T-cell (primary cell): ENCODE measurements at regions not wholly inside any gene's neighbourhood (a gene's known extent, or its start where the extent isn't known, plus 50 kb on each side); places are given as distances from the start of the nearest gene placed in this dataset.

ENCODE experiments used
- ATAC-seq, 4 experiments: fragments of 200-7000 bp in 3 of 4; fragments of 150-1000 bp in 1 of 4; cut with Tn5 transposase; replicated peaks in 1 of 4; 1 replicate in 3 of 4; 2 replicates in 1 of 4; pipeline ENCODE4 v1.10.0; 2021; ENCODE audit warnings: moderate library complexity in 3 of 4, mild to moderate bottlenecking in 2 of 4, moderate number of reproducible peaks in 1 of 4
- CTCF ChIA-PET, 2 donors: fragments of 300-600 bp; sonication (Branson Sonifier 250); formaldehyde crosslinking; loops; one replicate each; lab custom pipeline; 2022; ENCODE audit warnings: antibody characterized with exemption in 2 of 2; lab: Charles Lee
- POLR2A ChIA-PET, 2 donors: fragments of 300-600 bp; sonication (Branson Sonifier 250); formaldehyde crosslinking; loops; one replicate each; lab custom pipeline; 2022; ENCODE audit warnings: antibody characterized with exemption in 2 of 2; lab: Charles Lee
- DNase-seq, 35 experiments: peaks; one replicate each; pipeline versions ENCODE4 v3.0.0 to v3.0.0-alpha.2; 2013 to 2023
- H3K27ac ChIP-seq: one replicate; pipeline ENCODE4 v1.5.1; 2013; ENCODE audit warnings: low read length
- H3K27me3 ChIP-seq, 2 experiments: replicated peaks in 1 of 2; 1 replicate in 1 of 2; 2 replicates in 1 of 2; pipeline versions ENCODE4 v1.6.1 to v1.7.0; 2013; ENCODE audit warnings: low read length in 1 of 2, mixed read lengths in 1 of 2; ENCODE audit not compliant: control insufficient read depth in 2 of 2, insufficient read depth in 2 of 2; ENCODE audit errors: extremely low read depth in 1 of 2
- H3K36me3 ChIP-seq, 2 donors: 1 replicate in 1 of 2; 2 replicates in 1 of 2; pipeline versions ENCODE4 v1.6.1 to v1.7.0; 2013; ENCODE audit warnings: low read length in 1 of 2; ENCODE audit not compliant: control insufficient read depth in 2 of 2, insufficient read depth in 1 of 2; ENCODE audit errors: extremely low read depth in 1 of 2
- H3K4me1 ChIP-seq, 2 experiments: 1 replicate in 1 of 2; 2 replicates in 1 of 2; pipeline versions ENCODE4 v1.6.1 to v1.7.0; 2013; ENCODE audit warnings: low read length in 2 of 2, mixed read lengths in 1 of 2; ENCODE audit not compliant: insufficient read depth in 2 of 2, control insufficient read depth in 1 of 2; ENCODE audit errors: extremely low read depth in 1 of 2
- H3K4me3 ChIP-seq, 2 donors: 1 replicate in 1 of 2; 2 replicates in 1 of 2; pipeline versions ENCODE4 v1.5.1 to v1.7.0; 2013; ENCODE audit warnings: mild to moderate bottlenecking in 2 of 2, low read length in 1 of 2, moderate library complexity in 1 of 2; ENCODE audit not compliant: control insufficient read depth in 1 of 2; ENCODE audit errors: extremely low read depth in 1 of 2
- H3K9me3 ChIP-seq: 2 replicates; pipeline ENCODE4 v1.7.0; 2013
- H3K27ac Mint-ChIP-seq, 2 donors: one replicate each; pipeline ENCODE4 v1.8.0; 2020 to 2021; ENCODE audit warnings: mild to moderate bottlenecking in 2 of 2, mixed read lengths in 2 of 2
- H3K27me3 Mint-ChIP-seq, 2 donors: one replicate each; pipeline ENCODE4 v1.8.0; 2021 to 2022; ENCODE audit warnings: mixed read lengths in 2 of 2
- H3K36me3 Mint-ChIP-seq: one replicate; pipeline ENCODE4 v1.8.0; 2021; ENCODE audit warnings: mixed read lengths
- H3K4me1 Mint-ChIP-seq, 3 donors: one replicate each; pipeline ENCODE4 v1.8.0; 2020 to 2022; ENCODE audit warnings: mixed read lengths in 3 of 3, mild to moderate bottlenecking in 1 of 3
- H3K4me3 Mint-ChIP-seq, 3 donors: one replicate each; pipeline ENCODE4 v1.8.0; 2020 to 2022; ENCODE audit warnings: mild to moderate bottlenecking in 3 of 3, mixed read lengths in 3 of 3, moderate library complexity in 3 of 3
- H3K9me3 Mint-ChIP-seq, 3 donors: one replicate each; pipeline ENCODE4 v1.8.0; 2020 to 2022; ENCODE audit warnings: mixed read lengths in 3 of 3
- WGBS: methylation state at CpG from one replicate; pipeline ENCODE4 v1.1.5; 2013; ENCODE audit warnings: missing lambda C conversion rate; ENCODE audit not compliant: insufficient coverage; 5-methylcytosine and 5-hydroxymethylcytosine counted together

DNA sequence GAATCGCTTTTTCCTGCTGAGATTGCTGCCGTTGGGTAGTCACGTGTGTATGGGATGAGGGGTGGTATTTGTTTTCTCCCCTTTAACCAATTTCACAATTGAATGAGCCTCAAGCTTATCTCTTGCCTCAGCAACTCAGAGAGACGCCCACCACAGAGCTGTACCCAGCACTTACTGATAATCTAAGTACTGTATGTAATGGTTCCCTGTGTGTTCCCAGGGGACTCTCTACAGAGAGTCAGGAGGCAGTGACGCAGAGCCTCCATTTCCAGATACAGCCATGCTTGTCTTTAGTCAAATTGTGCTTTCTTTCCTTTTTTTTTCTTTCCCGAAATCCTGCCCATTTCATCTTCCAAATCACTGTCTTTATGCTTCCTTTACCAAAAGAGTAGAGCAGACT lies 1102.1 kb upstream of the KLHL29 start:
- H3K27me3 Mint-ChIP-seq, result no peaks in the 10 kb centered on the region
- ChIA-PET POLR2A (no interaction called here), CTCF (no interaction called here)
- Histone ChIP-seq H3K4me1 (no peaks in the 10 kb centered on the region), H3K36me3 (no peaks in the 10 kb centered on the region), H3K27ac (no peak overlapping the region), H3K9me3 (no peaks in the 10 kb centered on the region), H3K4me3 (no peak overlapping the region), H3K27me3 (no peaks in the 10 kb centered on the region)
- H3K4me1 Mint-ChIP-seq, result no peaks in the 10 kb centered on the region
- DNase-seq (no peak), ATAC-seq (no peak)
- no peak overlapping the region for H3K4me3 Mint-ChIP-seq
- no peak overlapping the region for H3K27ac Mint-ChIP-seq
- peaks cover 2 to 4% (median 4%) of the 10 kb centered on the region in 3 donors for H3K9me3 Mint-ChIP-seq
- H3K36me3 Mint-ChIP-seq, result no peaks in the 10 kb centered on the region
- 69% methylated on average over 2 of the region's 6 CpGs for WGBS

DNA sequence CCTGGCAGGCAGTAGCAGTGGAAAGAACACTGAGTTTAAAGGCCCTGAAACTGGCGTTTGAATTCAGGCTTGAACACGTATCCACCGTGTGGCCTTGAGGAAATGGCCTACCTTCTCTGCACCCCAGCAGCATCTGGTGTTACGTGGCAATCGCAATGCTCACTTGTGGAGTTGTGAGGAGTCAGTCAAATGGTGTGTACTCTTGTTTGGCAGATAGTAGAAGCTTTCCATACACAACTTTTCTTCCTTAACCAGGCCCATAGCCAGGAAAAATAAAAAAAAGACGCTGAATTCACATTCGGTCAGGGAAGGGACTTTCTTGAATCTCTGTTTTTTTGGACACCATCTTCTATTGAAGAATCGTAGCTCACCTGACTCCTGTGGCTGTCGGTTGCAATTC lies 1101.5 kb upstream of the KLHL29 start:
- no peak for ATAC-seq
- H3K4me3 ChIP-seq, result no peak overlapping the region
- ChIA-PET POLR2A (no interaction called here), CTCF (no interaction called here)
- H3K4me1 ChIP-seq, result no peaks in the 10 kb centered on the region
- H3K4me1 Mint-ChIP-seq, result no peaks in the 10 kb centered on the region
- no peak overlapping the region for H3K27ac Mint-ChIP-seq
- 69% methylated on average over 5 of the region's 9 CpGs for WGBS
- H3K27me3 Mint-ChIP-seq, result no peaks in the 10 kb centered on the region
- no peaks in the 10 kb centered on the region for H3K36me3 ChIP-seq
- no peak overlapping the region for H3K27ac ChIP-seq
- H3K9me3 ChIP-seq, result no peaks in the 10 kb centered on the region
- H3K36me3 Mint-ChIP-seq, result no peaks in the 10 kb centered on the region
- peaks cover 2 to 4% (median 4%) of the 10 kb centered on the region in 3 donors for H3K9me3 Mint-ChIP-seq
- no peaks in the 10 kb centered on the region for H3K27me3 ChIP-seq
- H3K4me3 Mint-ChIP-seq, result no peak overlapping the region
- no peak for DNase-seq

DNA sequence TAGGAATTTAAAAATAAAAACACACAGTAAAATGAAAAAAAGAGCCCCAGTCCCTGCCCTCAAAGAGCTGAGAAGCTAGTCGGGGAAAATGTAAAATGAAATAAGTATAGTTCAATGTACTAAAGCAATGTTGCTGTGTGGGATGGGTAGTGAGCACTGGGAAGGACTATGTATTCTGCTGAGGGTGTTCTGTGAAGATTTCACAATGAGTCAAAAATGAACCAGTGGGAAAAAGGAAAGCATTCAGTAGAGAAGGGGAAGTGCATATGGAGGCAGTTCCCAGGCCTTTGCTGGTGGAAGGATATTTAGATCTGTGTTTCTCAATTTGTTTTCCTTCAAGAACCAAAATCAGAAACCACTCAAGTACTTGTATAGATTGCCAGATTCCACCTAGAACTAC lies 1094.7 kb upstream of the KLHL29 start:
- ChIA-PET POLR2A (no interaction called here), CTCF (no interaction called here)
- H3K27me3 ChIP-seq, result no peaks in the 10 kb centered on the region
- no peaks in the 10 kb centered on the region for H3K36me3 ChIP-seq
- no peaks in the 10 kb centered on the region for H3K4me1 ChIP-seq
- H3K4me3 Mint-ChIP-seq, result no peak overlapping the region
- no peaks in the 10 kb centered on the region for H3K4me1 Mint-ChIP-seq
- no peak overlapping the region for H3K27ac Mint-ChIP-seq
- H3K9me3 ChIP-seq, result no peaks in the 10 kb centered on the region
- DNase-seq, result no peak
- no peak for ATAC-seq
- no peaks in the 10 kb centered on the region for H3K27me3 Mint-ChIP-seq
- H3K27ac ChIP-seq, result no peak overlapping the region
- H3K9me3 Mint-ChIP-seq, result peaks cover 3 to 10% (median 8%) of the 10 kb centered on the region in 3 donors
- no peak overlapping the region for H3K4me3 ChIP-seq
- no peaks in the 10 kb centered on the region for H3K36me3 Mint-ChIP-seq
- WGBS, result 40% methylated on average over 1 of the region's 1 CpG

DNA sequence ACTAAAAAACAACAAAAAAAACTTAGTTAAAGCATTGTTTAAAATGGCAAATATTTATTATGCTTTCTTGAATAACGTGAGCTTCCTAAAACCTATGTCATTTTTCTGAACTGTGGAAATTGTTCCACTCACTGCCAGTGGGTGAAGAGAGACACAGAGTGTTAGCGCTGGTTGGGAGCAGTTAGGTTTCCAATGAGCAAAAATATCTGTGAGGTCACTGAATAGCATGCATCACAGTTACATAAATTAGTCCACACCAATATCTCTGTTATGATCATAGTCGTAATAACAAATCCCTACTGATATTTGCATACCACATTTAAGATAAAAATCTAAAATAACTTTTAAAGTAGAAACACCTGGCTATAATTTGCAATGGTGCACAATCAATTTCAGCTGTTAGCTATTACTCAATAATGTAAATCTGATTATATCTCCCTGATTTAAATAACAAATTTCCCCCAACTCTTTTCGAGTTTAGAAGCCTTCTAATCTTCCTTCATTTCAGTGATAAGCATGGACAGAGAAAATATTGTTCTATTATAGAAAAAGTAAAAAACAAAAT lies 1094.0 kb upstream of the KLHL29 start:
- H3K27ac ChIP-seq, result no peak overlapping the region
- Mint-ChIP-seq H3K27ac (no peak overlapping the region), H3K4me3 (no peak overlapping the region), H3K4me1 (no peaks in the 10 kb centered on the region), H3K36me3 (no peaks in the 10 kb centered on the region), H3K27me3 (no peaks in the 10 kb centered on the region), H3K9me3 (peaks cover 3 to 10% (median 8%) of the 10 kb centered on the region in 3 donors)
- H3K9me3 ChIP-seq, result no peaks in the 10 kb centered on the region
- no peak for DNase-seq
- ChIA-PET POLR2A (no interaction called here), CTCF (no interaction called here)
- ATAC-seq, result no peak
- no peak overlapping the region for H3K4me3 ChIP-seq
- no peaks in the 10 kb centered on the region for H3K27me3 ChIP-seq
- H3K36me3 ChIP-seq, result no peaks in the 10 kb centered on the region
- WGBS, result 80% methylated on average over 1 of the region's 4 CpGs
- H3K4me1 ChIP-seq, result no peaks in the 10 kb centered on the region

DNA sequence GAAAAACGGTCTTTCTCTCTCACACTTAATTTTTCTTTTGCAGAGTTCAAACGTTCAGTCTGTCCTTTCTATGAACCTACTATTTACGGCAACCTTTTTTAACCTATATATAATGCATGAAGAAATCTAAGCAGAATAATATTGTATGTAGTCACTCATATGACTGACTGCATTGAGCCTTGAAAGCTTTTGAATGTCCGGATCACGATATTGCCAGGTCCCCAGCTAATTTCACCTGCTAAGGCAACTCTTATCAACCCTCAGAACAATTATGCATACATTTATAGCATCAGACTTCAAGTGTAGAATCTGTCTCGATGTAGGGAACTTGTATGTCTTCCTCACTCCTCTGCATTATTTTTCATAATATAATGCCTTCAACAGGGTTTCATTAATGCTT lies 1083.8 kb upstream of the KLHL29 start:
- Mint-ChIP-seq H3K27ac (no peak overlapping the region), H3K4me1 (no peaks in the 10 kb centered on the region), H3K27me3 (no peaks in the 10 kb centered on the region), H3K36me3 (no peaks in the 10 kb centered on the region), H3K4me3 (no peak overlapping the region), H3K9me3 (peaks cover 10 to 15% (median 12%) of the 10 kb centered on the region in 3 donors)
- ChIA-PET CTCF (no interaction called here), POLR2A (no interaction called here)
- Histone ChIP-seq H3K4me1 (no peaks in the 10 kb centered on the region), H3K27ac (no peak overlapping the region), H3K36me3 (no peaks in the 10 kb centered on the region), H3K27me3 (no peaks in the 10 kb centered on the region), H3K4me3 (no peak overlapping the region), H3K9me3 (no peaks in the 10 kb centered on the region)
- DNase-seq, result no peak
- WGBS, result no CpG with 5 or more reads among the region's 6 CpGs
- ATAC-seq, result no peak

DNA sequence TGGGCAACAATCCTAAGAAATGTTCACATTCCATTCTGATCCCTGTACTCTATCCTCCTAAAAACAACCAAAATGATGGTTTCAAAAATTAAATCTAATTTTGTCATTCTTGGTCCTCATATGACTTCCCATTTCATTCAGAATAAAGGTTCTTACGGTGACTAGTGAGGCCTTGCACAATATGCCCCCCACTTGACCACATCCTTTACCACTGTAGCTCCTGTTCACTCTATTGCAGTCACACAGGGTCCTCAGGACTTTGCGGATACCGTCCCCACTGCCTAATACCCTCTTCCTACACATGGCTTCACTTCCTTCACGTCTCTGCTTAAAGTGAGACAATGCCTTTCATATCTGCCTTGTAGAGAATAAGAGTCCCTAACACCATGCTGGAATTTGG lies 1058.7 kb upstream of the KLHL29 start:
- Histone ChIP-seq H3K9me3 (no peaks in the 10 kb centered on the region), H3K4me1 (no peaks in the 10 kb centered on the region), H3K27ac (no peak overlapping the region), H3K36me3 (no peaks in the 10 kb centered on the region), H3K4me3 (no peak overlapping the region), H3K27me3 (no peaks in the 10 kb centered on the region)
- no peak overlapping the region for H3K4me3 Mint-ChIP-seq
- ATAC-seq (no peak), DNase-seq (no peak)
- peaks cover 12 to 22% (median 13%) of the 10 kb centered on the region in 3 donors for H3K9me3 Mint-ChIP-seq
- H3K27me3 Mint-ChIP-seq, result no peaks in the 10 kb centered on the region
- WGBS, result 20% methylated on average over 1 of the region's 4 CpGs
- H3K36me3 Mint-ChIP-seq, result no peaks in the 10 kb centered on the region
- CTCF ChIA-PET, result no interaction called here
- H3K4me1 Mint-ChIP-seq, result no peaks in the 10 kb centered on the region
- no peak overlapping the region for H3K27ac Mint-ChIP-seq
- POLR2A ChIA-PET, result no interaction called here
